ENCODE measurements at regions not wholly inside any gene's neighbourhood (a gene's known extent, or its start where the extent isn't known, plus 50 kb on each side); places are given as distances from the start of the nearest gene placed in this dataset.

DNA sequence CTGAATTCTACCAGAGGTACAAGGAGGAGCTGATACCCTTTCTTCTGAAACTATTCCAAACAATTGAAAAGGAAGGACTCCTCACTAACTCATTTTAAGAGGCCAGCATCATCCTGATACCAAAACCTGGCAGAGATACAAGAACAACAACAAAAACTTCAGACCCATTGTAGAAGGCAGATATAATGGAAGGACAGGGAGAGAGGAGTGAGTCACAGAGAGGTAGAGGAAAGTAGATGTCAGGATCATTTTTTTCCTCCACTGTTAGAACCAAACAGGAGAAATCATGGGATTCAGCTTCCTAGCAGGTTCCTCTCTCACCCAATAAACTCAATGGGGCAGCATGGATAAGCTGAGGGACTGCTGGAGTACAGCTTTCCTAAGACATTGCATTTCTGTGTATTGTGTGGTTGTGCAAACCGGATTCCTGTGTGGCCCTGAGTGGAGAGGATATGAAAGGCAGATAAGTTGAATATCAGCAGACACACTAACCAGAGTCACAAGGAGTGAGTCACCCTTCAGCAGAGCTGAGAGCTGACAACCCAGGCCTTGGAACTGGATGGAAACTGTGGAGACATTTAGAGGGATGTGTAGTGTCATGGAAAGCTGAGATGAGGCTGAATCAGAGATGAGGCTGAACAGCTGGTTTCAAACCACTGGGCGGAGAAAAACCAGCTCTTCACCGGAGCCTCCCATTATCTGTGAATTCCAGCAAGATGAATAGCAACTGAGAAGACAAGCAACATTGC, 60.9 kb upstream of the MMADHC start:
- no peaks in the 10 kb centered on the region for H3K4me1 ChIP-seq
- H3K27ac ChIP-seq: no peak overlapping the region
- H3K4me3 ChIP-seq: no peak overlapping the region
- no peak for TF ChIP-seq POLR2A (IDR thresholded peaks at IDR 0.05)
- TF ChIP-seq, protein P1, sequence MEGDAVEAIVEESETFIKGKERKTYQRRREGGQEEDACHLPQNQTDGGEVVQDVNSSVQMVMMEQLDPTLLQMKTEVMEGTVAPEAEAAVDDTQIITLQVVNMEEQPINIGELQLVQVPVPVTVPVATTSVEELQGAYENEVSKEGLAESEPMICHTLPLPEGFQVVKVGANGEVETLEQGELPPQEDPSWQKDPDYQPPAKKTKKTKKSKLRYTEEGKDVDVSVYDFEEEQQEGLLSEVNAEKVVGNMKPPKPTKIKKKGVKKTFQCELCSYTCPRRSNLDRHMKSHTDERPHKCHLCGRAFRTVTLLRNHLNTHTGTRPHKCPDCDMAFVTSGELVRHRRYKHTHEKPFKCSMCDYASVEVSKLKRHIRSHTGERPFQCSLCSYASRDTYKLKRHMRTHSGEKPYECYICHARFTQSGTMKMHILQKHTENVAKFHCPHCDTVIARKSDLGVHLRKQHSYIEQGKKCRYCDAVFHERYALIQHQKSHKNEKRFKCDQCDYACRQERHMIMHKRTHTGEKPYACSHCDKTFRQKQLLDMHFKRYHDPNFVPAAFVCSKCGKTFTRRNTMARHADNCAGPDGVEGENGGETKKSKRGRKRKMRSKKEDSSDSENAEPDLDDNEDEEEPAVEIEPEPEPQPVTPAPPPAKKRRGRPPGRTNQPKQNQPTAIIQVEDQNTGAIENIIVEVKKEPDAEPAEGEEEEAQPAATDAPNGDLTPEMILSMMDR (IDR thresholded peaks at IDR 0.05): no peak
- H3K27me3 ChIP-seq: no peaks in the 10 kb centered on the region
- intact Hi-C loops (cut with DNase I; ENCODE audit: low total_unique reads): no loop called here
- H3K36me3 ChIP-seq (ENCODE audit: low read depth, missing control alignments): no peaks in the 10 kb centered on the region
- H3K9me3 ChIP-seq: no peaks in the 10 kb centered on the region
- DNase-seq: no peak
- WGBS, 2 donors: 72 to 79% methylated on average over 3 of the region's 3 CpGs

DNA sequence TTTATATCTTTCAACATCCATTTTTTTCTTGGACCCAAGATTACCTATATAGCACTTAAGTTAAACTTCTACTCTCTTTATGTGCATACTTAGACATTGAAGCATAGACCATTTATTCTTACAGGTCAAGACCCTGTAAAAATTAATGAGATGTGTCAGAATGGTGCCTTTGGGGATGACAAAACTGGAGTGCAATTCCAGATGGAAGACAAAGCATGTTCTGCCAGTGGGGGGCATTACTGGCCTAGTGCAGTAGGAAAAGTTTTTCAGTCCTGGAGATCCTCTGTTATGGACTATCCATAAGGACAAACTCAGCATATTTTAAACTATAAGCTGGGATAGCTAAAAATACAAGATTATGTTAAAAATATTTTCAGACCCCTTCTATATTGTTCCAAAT, 57.8 kb upstream of the MMADHC start:
- TF ChIP-seq POLR2A (IDR thresholded peaks at IDR 0.05): no peak
- TF ChIP-seq, protein P1 (IDR thresholded peaks at IDR 0.05): no peak
- intact Hi-C loops (cut with DNase I; ENCODE audit: low total_unique reads): no loop called here

More for the DNA sequence above, 57.8 kb upstream of the MMADHC start:
- no peaks in the 10 kb centered on the region for H3K9me3 ChIP-seq
- H3K27ac ChIP-seq: no peak overlapping the region
- H3K27me3 ChIP-seq: no peaks in the 10 kb centered on the region
- H3K36me3 ChIP-seq (ENCODE audit: low read depth, missing control alignments): no peaks in the 10 kb centered on the region
- no peak for DNase-seq
- H3K4me1 ChIP-seq: no peaks in the 10 kb centered on the region
- no peak overlapping the region for H3K4me3 ChIP-seq
